ENCODE measurements at regions not wholly inside any gene's neighbourhood (a gene's known extent, or its start where the extent isn't known, plus 50 kb on each side); places are given as distances from the start of the nearest gene placed in this dataset.

GRCh38 chr2:188776634-188777033, 197.5 kb upstream of the COL3A1 start:
- H3K4me3 ChIP-seq (ENCODE audit: insufficient read depth, low read length, poor library complexity, severe bottlenecking) = no peak overlapping the region
- no peak overlapping the region for H2AFZ ChIP-seq (ENCODE audit: low read depth, low read length, severe bottlenecking)
- no peak overlapping the region for H3K27ac ChIP-seq (ENCODE audit: low read depth, low read length)
- H3K4me2 ChIP-seq (ENCODE audit: low read depth, low read length, poor library complexity, severe bottlenecking) = no peak overlapping the region
- no peak for TF ChIP-seq EZH2phosphoT487 (conservative IDR thresholded peaks at IDR 0.05; ENCODE audit: low read length)
- TF ChIP-seq CTCF (IDR thresholded peaks at IDR 0.05; ENCODE audit: insufficient read depth, low read length, poor library complexity, severe bottlenecking) = no peak
- H3K9me3 ChIP-seq (ENCODE audit: insufficient read depth, low read length) = no peaks in the 10 kb centered on the region
- no peaks in the 10 kb centered on the region for H3K79me2 ChIP-seq (ENCODE audit: insufficient read depth, low read length)
- H3K9me2 ChIP-seq (replicated peaks; ENCODE audit: insufficient read depth, low read length) = no peaks in the 10 kb centered on the region
- H3K27me3 ChIP-seq (ENCODE audit: low read length) = no peaks in the 10 kb centered on the region
- no peaks in the 10 kb centered on the region for H3F3A ChIP-seq (ENCODE audit: insufficient read depth)
- no peak overlapping the region for H3K9ac ChIP-seq (ENCODE audit: low read length)
- 0 out of 2 replicates have a peak, but pooled peaks cover 3% of the 10 kb centered on the region for H4K20me1 ChIP-seq (ENCODE audit: low read depth, low read length)
- no peaks in the 10 kb centered on the region for H3K36me3 ChIP-seq (ENCODE audit: low read length)

- Histone ChIP-seq H3K36me3 (ENCODE audit: low read length) (no peaks in the 10 kb centered on the region), H3K9ac (ENCODE audit: low read length) (no peak overlapping the region), H3K79me2 (ENCODE audit: insufficient read depth, low read length) (no peaks in the 10 kb centered on the region), H3K4me2 (ENCODE audit: low read depth, low read length, poor library complexity, severe bottlenecking) (no peak overlapping the region), H3K27me3 (ENCODE audit: low read length) (no peaks in the 10 kb centered on the region), H3K4me3 (ENCODE audit: insufficient read depth, low read length, poor library complexity, severe bottlenecking) (no peak overlapping the region), H3K9me2 (replicated peaks; ENCODE audit: insufficient read depth, low read length) (no peaks in the 10 kb centered on the region), H3K9me3 (ENCODE audit: insufficient read depth, low read length) (no peaks in the 10 kb centered on the region), H3K27ac (ENCODE audit: low read depth, low read length) (no peak overlapping the region), H4K20me1 (ENCODE audit: low read depth, low read length) (no peaks in the 10 kb centered on the region), H2AFZ (ENCODE audit: low read depth, low read length, severe bottlenecking) (no peak overlapping the region), H3F3A (ENCODE audit: insufficient read depth) (no peaks in the 10 kb centered on the region)
- TF ChIP-seq EZH2phosphoT487 (conservative IDR thresholded peaks at IDR 0.05; ENCODE audit: low read length) = no peak
- no peak for TF ChIP-seq CTCF (IDR thresholded peaks at IDR 0.05; ENCODE audit: insufficient read depth, low read length, poor library complexity, severe bottlenecking)
Observed at GRCh38 chr2:188784269-188784762, 189.9 kb upstream of the COL3A1 start.

GRCh38 chr2:188785061-188785460, 189.1 kb upstream of the COL3A1 start:
- Histone ChIP-seq H3K79me2 (ENCODE audit: insufficient read depth, low read length) (no peaks in the 10 kb centered on the region), H3K36me3 (ENCODE audit: low read length) (no peaks in the 10 kb centered on the region), H3F3A (ENCODE audit: insufficient read depth) (no peaks in the 10 kb centered on the region), H3K4me2 (ENCODE audit: low read depth, low read length, poor library complexity, severe bottlenecking) (no peak overlapping the region), H3K9me3 (ENCODE audit: insufficient read depth, low read length) (no peaks in the 10 kb centered on the region), H3K27ac (ENCODE audit: low read depth, low read length) (no peak overlapping the region), H3K9ac (ENCODE audit: low read length) (no peak overlapping the region), H3K9me2 (replicated peaks; ENCODE audit: insufficient read depth, low read length) (no peaks in the 10 kb centered on the region), H3K27me3 (ENCODE audit: low read length) (no peaks in the 10 kb centered on the region), H4K20me1 (ENCODE audit: low read depth, low read length) (no peaks in the 10 kb centered on the region), H2AFZ (ENCODE audit: low read depth, low read length, severe bottlenecking) (no peak overlapping the region), H3K4me3 (ENCODE audit: insufficient read depth, low read length, poor library complexity, severe bottlenecking) (no peak overlapping the region)
- TF ChIP-seq EZH2phosphoT487 (conservative IDR thresholded peaks at IDR 0.05; ENCODE audit: low read length) = no peak
- no peak for TF ChIP-seq CTCF (IDR thresholded peaks at IDR 0.05; ENCODE audit: insufficient read depth, low read length, poor library complexity, severe bottlenecking)

Data from SU-DHL-6 (cell line).